ENCODE measurements at regions not wholly inside any gene's neighbourhood (a gene's known extent, or its start where the extent isn't known, plus 50 kb on each side); places are given as distances from the start of the nearest gene placed in this dataset.

- no peak for TF ChIP-seq USF2 (IDR thresholded peaks at IDR 0.05; ENCODE audit: low read length)
- TF ChIP-seq YY1 (IDR thresholded peaks at IDR 0.05; ENCODE audit: low read depth, low read length): no peak
- TF ChIP-seq CHD7 (IDR thresholded peaks at IDR 0.05; ENCODE audit: insufficient replicate concordance, low read length): no peak
- TF ChIP-seq KDM1A (IDR thresholded peaks at IDR 0.05; ENCODE audit: borderline replicate concordance, low read length): no peak
- TF ChIP-seq CHD1 (IDR thresholded peaks at IDR 0.05; ENCODE audit: low read depth, low read length): no peak
- no peak for TF ChIP-seq CBX8 (IDR thresholded peaks at IDR 0.05; ENCODE audit: borderline replicate concordance, low read depth, low read length)
Observed at GRCh38 chr6:63140692-63141318, 70.5 kb upstream of the FKBP1C start (continued).
